ENCODE measurements at regions not wholly inside any gene's neighbourhood (a gene's known extent, or its start where the extent isn't known, plus 50 kb on each side); places are given as distances from the start of the nearest gene placed in this dataset.

DNA sequence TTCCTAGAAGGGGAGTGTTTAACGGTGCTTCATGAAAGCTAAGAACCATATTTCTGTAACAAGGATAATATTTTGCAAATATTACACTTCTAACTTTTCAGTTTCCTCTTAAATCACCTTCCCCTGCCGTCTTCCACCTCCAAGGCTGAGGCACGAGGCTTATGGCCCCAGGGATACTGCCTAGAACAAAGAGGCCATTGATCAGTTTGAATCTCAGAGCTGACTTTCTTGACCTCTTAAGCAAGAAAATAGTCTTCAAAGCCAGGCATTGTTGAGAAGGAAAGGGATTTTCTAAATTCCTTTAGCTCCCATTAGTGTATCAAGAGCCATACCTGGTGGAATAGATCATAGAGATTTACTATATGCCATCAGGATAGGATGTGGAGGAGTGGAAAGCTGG, 566.2 kb downstream of the BNC2 start:
- no peak for DNase-seq (ENCODE audit: low read depth in 2 of 2, low spot score in 1 of 2)

DNA sequence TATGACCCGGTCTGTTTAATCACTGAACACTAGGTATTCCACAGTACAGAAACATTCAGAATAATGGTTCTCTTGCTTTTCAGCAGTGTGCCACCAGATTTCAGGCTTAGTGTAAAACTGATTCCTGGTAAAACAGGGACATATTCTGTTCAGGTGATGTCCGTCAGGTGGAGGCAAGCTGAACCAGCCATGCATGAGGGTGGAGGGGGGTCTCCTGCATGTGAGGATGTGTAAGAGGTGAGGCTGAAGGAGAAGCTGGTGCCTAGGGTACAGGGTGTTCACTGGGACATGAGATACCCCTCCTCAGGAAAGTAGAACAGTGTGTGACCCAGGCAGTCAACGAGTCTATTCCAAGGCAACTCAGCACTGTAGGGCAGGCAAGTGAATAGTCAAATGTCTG, 563.9 kb downstream of the BNC2 start:
- no peak for DNase-seq (ENCODE audit: low read depth in 2 of 2, low spot score in 1 of 2)

DNA sequence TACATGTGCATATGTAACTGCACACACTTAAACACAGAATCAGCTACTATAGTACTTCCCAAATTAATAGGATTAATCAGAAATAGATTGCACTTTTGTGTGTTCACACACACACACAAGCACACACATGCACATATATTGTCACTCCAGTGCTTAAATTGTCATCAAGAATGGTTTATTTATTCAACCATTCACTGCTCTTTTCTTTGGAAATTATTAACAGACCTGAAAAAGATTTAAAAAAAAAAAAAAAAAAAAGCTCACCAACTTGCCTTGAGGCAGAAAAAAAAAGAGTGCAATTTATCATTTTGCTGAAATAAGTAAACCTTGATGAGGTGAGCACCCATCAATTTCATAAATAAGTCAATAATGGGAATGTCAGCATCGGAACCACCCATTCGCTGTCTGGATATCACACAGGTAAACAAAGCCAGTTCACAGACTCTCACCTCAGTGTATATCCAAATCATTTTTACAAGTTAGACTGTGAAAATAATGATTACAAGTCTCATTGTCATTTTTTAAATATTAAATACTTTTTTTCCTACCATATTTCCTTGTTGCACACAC, 562.8 kb downstream of the BNC2 start:
- no peak for DNase-seq (ENCODE audit: low read depth in 2 of 2, low spot score in 1 of 2)

DNA sequence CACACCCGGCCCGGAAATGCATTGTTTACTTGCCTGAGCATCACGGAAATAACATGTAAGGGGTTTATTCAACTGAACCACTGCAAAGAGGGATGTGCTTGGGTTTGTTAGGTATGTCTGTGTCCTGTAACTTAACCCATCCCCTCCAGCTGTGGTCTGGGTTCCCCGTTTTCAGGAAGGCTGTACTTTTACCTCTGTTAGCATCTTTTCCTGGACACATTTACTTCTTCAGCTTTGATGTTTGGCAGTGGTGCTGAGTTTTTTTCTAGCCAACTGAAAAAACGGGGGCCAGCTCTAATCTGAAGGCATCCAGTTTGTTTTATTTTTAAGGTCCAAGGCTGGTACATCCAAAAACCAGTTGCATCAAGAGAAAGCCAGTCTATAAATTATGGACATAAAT, 561.8 kb downstream of the BNC2 start:
- DNase-seq (ENCODE audit: low read depth in 2 of 2, low spot score in 1 of 2): no peak

DNA sequence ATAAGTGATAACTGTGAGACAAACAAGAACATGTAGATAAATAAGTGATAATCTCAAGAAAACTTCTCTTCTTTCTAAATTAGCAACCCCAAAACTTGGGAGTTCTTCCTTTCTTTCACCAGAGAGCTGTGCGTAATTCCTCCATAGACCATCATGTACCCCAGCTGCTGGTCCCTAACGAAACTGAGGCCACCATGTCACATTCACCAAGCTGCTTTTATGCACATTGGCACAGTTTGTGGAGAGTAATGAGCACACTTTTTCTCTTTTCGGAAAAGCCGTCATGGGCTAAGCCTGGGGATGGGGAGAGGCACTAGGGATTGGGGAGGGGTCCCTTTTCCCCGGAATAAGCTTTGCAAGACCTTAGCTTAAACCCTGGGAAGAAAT, 561.4 kb downstream of the BNC2 start:
- DNase-seq (ENCODE audit: low read depth in 2 of 2, low spot score in 1 of 2): no peak

DNA sequence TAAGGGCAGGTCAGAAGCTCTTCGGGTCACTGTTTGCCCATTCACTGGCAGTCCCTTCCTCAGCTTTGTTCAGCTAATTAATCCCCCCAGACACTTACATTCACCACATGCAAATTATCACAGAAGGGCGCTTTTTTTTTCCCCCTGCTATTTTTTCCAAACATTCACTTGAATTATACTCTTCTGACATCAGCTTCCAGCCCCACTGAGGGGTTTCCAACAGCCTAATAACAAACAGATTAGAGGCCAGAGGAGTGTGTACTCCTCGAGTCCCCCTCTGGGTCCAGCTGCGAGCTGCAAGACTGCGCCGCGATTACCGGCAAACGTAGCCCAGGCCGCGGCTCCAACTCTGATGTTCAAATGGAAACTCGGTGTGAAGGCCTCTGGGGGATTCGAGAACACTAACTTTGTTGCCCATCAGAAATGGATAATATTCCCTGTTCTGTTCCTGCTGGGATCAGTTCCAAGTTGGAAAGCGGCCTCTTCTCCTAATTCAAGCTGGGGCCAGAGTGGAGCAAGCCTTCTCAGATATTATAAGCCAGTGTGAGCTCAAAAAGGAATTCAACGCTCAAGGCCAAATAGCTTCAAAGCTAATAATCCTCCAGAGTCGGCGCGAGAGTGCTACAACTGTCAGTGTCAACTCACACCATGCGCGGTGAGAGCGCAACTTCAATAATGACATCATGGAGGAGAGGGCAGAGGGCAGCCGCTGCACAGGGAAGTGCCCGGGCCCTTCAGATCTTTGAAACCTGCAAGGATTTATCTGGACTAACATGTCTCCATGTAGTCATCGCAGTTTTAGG, 560.8 kb downstream of the BNC2 start:
- no peak for DNase-seq (ENCODE audit: low read depth in 2 of 2, low spot score in 1 of 2)

DNA sequence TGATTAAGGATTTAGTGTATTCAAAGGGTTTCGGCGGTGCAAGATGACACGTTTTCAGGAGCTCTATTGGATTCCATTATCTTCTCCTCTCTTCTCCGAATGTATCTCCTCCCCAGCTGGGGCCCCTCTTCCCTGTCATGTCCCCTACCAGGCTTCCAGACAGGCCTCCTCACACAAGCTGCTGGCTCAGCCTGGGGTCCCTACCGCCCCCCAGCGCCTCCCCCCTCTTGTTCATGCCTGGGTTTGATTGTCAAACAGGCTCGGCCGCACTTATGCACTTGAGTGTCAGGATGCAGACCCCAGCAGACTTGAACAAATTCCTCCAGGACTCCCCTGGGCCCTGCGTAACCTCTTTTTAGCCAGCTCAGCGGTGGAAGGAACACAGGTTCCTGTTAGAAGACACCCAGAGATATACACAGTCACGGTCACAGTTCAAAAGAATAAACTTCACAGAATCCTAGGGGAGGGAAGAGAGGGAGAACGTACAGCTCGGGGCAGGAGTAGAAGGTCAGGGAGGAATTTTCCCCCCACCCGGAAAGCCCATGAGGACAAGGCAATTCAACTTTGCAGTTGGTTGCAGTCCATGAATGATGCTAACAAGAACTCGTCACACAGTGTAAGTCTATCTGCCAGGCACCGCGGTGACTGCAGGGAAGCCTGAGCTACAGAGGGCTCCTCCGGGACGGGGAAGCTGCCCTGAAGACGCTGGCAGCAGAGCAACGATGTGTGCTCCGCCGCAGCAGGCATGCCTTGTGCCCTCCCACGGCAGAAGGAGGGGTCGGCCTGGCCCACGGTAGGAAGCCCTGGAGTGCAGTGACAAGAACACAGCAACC, 560.0 kb downstream of the BNC2 start:
- no peak for DNase-seq (ENCODE audit: low read depth in 2 of 2, low spot score in 1 of 2)

DNA sequence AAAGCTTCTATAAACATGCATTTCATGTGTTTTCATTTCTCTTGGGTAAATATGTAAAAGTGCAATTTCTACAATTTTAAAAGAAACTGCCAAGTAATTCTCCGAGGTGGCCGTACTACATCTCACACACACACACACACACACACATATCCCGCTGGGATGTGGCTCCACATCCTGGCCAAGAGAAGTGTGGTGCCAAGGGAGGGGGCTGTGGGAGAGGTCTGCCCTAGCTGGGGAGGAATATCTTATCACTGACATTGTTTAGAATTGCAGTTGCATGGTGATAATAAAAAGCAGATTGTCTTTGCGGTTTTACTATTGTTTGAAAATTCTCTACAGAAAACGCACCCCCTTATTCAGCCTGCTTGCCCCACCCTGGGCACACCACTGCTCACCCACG, 558.4 kb downstream of the BNC2 start:
- DNase-seq (ENCODE audit: low read depth in 2 of 2, low spot score in 1 of 2): no peak

DNA sequence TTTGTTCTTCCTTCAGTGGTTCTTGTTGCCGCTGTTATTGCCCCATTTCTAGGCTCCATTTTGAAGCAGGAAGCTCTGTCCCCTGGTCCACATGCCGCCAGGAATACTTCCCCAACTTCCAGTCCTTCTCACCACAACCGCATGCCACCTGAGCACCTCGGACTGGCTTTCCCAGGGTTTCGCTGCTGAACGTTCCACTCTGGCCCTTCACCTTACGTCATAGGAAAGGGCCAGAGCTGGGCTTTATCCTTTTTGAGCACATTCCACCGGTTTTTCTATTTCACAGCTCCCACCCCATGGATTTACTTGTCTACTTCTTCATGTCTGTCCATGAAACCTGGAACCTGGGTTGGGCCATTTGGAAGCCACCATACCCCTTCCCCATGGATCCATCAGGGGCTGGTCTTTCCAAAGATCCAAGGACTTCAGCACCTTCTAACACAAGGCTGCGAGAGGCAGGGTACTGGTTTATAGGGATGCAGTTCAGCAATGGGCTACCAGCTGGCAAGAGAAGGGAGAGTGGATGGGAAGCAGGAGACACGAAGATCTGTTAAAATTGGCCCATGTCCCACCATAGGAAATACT, 557.4 kb downstream of the BNC2 start:
- DNase-seq (ENCODE audit: low read depth in 2 of 2, low spot score in 1 of 2): no peak

DNA sequence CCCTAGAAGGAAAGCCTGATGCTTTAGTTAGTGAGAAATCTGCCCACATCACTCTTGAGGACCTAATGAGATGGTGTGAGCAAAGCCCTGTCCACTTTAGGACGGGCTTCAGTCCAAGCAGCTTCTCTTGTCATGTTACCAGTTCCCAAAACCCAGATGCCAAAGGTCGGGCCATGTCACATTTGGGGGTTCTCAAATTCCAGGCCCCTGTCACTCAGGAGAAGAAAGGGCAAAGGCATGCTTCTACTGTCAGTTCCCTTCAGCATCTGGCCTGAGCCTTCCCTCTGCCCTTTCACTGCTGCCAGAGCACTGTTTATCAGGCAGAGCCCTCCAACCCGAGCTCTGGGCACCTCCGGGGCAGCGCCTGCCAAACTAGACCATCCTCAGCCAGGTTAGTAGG, 556.0 kb downstream of the BNC2 start:
- no peak for DNase-seq (ENCODE audit: low read depth in 2 of 2, low spot score in 1 of 2)

DNA sequence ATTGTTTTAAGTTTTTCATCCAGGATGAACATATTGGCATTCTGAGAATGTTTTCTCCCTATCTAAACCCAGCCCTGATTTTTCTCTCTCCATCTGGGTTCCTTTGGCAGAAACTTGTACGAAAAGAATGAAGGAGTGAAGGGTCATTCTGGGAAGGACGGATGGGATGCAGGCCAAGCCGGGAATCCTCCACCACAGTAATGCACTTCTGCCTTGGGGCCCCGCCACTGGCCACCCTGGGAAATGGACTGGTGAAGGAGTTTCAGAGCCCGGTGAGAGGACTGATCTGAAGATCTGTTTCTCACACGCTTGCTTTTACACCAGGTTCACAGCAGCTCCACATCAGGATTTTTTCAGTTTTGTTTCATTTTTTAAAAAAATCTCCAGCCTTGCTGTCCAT, 554.8 kb downstream of the BNC2 start:
- no peak for DNase-seq (ENCODE audit: low read depth in 2 of 2, low spot score in 1 of 2)

DNA sequence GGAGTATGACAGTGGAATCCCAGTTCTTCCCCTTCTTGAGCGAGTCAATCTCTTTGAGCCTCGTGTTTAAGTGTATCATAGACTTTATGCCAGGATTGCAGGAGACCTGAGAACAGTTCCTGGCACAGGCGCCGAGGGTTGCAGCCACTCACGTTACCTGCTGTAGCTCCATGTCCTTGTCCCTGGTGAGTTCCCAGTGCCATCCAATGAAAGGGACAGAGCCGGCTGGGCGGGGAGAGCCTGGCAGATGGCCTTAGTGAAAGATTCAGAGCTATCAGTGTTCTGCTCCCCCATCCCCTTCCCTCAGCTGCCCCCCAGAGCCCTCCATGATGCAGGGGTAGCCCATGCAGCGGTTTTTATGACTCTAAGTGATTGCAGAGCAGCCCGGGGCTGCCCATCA, 554.0 kb downstream of the BNC2 start:
- DNase-seq (ENCODE audit: low read depth in 2 of 2, low spot score in 1 of 2): no peak

DNA sequence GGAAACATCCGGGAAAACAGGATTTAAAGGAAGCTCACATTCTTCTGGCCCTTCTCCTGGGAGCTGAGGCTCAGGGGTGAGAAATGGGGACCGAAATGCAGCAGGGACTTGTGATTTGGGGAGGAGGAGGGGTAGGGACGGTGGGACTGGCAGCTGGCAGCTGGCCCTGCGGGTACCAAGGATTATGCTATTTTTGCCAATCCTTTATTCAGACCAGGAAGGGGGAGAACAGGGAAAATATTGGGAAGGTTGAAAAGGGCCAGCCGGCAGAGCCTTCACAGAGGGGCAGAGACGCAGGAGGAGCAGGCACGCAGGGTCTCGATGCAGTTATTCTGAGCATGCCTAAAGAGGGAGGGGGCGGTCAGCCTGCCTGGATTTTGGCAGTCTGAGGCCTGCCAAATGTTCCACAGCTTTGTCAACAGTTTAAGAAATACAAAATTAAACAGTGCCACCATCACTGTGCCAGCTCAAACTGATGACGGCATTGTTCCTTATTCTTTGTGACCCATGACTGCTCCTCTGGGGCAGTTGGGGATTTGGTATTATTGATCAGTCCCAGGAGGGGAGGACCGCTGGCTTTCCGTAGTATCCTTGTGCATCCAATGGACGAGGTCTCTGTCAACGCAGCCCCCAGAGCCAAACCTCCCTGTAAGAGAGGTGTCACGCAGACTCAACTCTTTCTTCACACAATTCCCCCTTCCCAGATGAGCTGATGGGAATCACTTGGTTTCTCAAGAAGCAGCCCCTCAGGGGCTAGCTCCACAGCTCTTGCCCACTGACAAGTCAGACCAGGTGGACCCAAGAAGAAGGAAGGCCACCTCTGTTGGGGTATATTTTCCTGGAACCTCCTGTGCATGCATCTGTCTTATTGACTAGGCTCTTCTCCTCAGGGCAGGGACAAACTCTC, 553.3 kb downstream of the BNC2 start:
- DNase-seq (ENCODE audit: low read depth in 2 of 2, low spot score in 1 of 2): no peak

DNA sequence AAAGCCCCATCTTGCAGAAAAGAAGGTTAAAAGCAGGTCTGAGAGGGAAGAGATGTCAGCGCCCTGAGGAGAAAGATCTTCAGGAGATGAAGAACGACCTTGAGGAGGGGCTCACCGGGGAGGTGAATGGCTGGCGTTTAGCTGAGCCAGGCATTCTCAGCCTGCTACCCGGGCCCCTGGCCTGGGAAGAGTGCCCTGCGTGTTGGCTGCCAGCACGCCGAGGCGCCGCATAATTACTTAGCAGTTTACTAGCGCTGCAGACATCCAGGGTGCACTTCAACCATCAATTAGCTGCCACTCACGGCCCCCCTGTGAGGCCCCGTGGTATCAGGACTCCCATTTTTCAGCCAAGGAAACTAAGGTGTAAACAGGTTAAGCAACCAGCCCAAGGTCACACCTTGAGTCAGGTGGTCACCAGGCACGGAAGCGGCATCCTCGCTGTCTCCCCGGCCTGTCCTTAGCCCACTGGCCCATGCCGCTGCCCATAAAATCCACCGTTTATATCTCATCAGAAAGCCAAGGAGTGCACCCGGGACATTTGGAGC, 551.9 kb downstream of the BNC2 start:
- DNase-seq (ENCODE audit: low read depth in 2 of 2, low spot score in 1 of 2): no peak

DNA sequence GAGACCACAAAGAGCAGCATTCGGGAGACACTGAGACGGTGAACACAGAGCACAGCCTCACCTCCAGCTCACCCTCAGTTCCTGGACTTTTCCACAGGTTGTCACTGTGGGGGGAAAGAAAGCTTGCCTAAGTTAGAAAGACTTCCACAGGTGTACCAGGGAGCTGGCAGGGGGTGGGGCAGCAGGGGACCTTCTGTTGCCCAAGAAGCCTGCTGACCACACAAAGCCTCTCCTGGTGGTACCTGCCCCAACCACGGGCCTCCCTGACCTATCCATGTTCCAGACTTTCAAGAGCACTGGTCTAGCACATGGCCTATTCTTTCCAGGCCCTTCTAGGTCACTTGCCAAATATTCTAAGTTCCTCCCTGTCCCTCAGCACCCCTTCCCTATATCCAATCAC, 550.8 kb downstream of the BNC2 start:
- no peak for DNase-seq (ENCODE audit: low read depth in 2 of 2, low spot score in 1 of 2)

DNA sequence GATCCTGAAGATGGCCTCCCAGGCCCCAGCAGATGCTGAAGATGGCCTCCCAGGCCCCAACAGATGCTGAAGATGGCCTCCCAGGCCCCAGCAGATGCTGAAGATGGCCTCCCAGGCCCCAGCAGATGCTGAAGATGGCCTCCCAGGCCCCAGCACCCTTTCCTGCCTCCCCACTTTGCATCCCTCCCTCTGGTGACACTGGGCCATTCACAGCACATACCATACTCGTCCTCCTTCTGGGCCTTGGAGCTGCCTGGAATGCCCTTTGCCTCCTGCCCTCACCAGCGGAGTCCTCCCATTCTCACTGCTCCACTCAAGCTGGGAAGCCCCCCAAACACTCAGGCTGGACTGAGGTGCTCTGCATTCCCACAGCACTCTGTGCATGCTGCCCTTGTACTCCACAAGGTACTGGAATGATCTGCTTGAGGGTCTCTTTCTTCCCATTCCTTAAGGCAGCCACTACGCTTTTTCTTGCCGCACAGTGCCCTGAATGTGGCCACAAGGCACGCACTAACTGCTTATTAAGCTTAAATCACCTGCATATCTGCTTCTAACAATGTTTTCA, 550.0 kb downstream of the BNC2 start:
- DNase-seq (ENCODE audit: low read depth in 2 of 2, low spot score in 1 of 2): no peak

DNA sequence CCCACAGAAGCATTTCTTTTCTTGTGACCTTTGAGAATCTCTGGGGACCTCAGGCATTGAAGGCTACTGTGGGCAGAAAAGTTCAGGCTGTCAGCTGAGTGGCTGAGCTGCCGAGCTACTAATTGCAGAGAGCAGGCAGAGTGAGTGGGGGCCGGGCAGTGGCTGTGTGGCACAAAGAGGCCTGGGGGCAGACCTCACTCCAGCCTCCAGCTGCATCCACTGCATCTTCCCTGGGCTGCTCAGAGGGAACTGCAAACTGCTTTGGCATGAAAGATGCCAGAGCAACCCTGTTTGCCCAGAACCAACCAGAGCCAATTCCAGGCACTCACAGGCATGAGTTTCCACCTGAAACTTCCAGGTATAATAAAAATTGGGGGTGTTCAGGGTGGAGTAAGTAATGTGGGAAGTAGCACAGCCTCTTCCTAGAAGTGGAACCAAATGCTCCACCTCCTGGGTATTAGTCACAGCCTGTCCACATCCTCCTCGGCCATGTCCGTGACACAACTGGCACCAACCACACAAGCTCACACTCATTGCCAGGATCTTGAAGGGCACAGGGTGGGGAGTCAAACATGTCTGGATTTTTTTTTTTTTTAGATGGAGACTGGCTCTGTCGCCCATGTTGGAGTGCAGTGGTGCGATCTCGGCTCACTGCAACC, 548.9 kb downstream of the BNC2 start:
- DNase-seq (ENCODE audit: low read depth in 2 of 2, low spot score in 1 of 2): no peak

DNA sequence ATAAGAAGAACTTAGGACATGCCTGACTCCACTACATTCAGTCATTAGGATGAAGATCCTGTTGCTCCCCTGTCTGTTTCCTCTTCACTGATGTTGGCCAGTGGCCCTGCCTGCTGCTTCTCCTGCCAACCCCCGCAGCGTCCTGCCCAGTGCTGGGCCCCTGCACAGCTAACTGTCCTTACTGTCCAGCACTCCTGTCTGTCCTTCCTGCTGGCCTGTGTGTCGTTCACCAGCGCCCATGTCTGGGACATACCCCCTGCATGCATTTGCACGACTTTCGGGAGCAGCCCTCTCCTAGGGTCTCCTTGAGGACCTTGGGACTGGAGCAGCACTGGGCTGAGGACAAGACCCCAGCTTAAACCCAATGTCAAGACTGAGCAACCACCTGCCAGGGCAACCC, 547.6 kb downstream of the BNC2 start:
- DNase-seq (ENCODE audit: low read depth in 2 of 2, low spot score in 1 of 2): no peak

DNA sequence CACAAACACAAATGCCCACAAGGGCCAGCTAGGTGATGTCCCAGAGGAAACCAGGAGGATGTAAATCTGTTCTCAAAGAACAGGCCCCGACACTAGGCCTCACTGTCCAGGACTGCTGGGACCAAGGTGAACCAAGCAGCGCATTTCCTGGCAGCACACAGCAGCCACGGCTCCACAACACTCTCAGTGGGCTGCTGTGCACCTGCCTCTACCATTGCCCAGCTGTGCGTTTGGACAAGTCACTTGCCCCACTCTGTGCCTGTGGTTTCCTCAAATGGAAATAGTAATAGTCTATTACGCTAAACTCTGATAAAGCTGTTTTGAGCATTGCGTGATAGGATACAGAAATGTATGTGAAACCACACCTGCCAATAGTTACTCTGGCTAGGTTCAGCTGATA, 544.5 kb downstream of the BNC2 start:
- no peak for DNase-seq (ENCODE audit: low read depth in 2 of 2, low spot score in 1 of 2)

DNA sequence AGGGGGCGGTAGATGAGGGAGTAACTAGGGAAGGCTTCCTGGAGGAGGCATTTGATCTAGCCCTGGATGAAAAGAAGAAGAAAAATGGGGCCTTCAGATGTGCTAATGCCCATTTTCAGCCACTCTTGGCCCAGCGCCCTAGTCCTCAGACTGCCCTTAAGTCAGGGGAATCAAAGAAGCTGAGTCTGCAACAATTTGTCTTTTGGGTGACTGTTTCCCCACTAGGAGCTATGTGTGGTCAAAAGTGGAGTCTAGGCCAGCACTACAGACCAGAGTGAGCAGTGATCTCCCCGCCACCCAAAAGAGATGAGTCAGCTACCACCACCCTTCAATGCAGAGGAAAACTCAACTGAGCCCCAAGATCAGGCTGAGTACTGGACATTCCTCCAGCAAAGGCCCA, 542.1 kb downstream of the BNC2 start:
- no peak for DNase-seq (ENCODE audit: low read depth in 2 of 2, low spot score in 1 of 2)

All from stimulated activated CD8-positive, alpha-beta memory T cell treated with anti-CD3 and anti-CD28 coated beads, Interleukin-4, amount 100 ng/mL, for 1 hour (primary cell).